H4 (cell line): ENCODE measurements at regions not wholly inside any gene's neighbourhood (a gene's known extent, or its start where the extent isn't known, plus 50 kb on each side); places are given as distances from the start of the nearest gene placed in this dataset.
A peak's percentile ranks its signal among the peaks of the same experiment; 100 is the strongest.

ENCODE experiments used
- DNase-seq: peaks from one replicate; pipeline ENCODE4 v3.0.0-alpha.2; 2015; ENCODE audit warnings: low spot score

- DNase-seq, result no peak
Measured at GRCh38 chr4:62899646-62900364, 1509.4 kb downstream of the TECRL start.

- no peak for DNase-seq
Measured at GRCh38 chr4:62898115-62898514, 1511.1 kb downstream of the TECRL start.

- DNase-seq, result no peak
Measured at GRCh38 chr4:62896721-62897120, 1512.5 kb downstream of the TECRL start.

GRCh38 chr4:62881901-62882300 is 1527.3 kb downstream of the TECRL start:
- peak; percentile 7 for DNase-seq

- no peak for DNase-seq
Measured at GRCh38 chr4:62881210-62881609, 1528.0 kb downstream of the TECRL start.

- no peak for DNase-seq
Measured at GRCh38 chr4:62872856-62873255, 1536.4 kb downstream of the TECRL start.

- DNase-seq, result peak; percentile 5
Measured at GRCh38 chr4:62871078-62871477, 1538.2 kb downstream of the TECRL start.

- DNase-seq, result no peak
Measured at GRCh38 chr4:62870451-62870850, 1538.8 kb downstream of the TECRL start.

- no peak for DNase-seq
Measured at GRCh38 chr4:62865261-62865660, 1544.0 kb downstream of the TECRL start.

GRCh38 chr4:62849696-62850095 is 1559.6 kb downstream of the TECRL start:
- no peak for DNase-seq

- no peak for DNase-seq
Measured at GRCh38 chr4:62835631-62836030, 1573.6 kb downstream of the TECRL start.

- DNase-seq, result no peak
Measured at GRCh38 chr4:62822306-62822705, 1586.9 kb downstream of the TECRL start.

GRCh38 chr4:62816566-62816965 is 1592.7 kb downstream of the TECRL start:
- DNase-seq, result no peak

- no peak for DNase-seq
Measured at GRCh38 chr4:62814510-62815047, 1594.7 kb downstream of the TECRL start.

GRCh38 chr4:62806816-62807215 is 1602.4 kb downstream of the TECRL start:
- no peak for DNase-seq

- no peak for DNase-seq
Measured at GRCh38 chr4:62804075-62804474, 1603.9 kb downstream of the ADGRL3 start.

- no peak for DNase-seq
Measured at GRCh38 chr4:62797221-62797620, 1597.1 kb downstream of the ADGRL3 start.

GRCh38 chr4:62791386-62791785 is 1591.3 kb downstream of the ADGRL3 start:
- DNase-seq, result no peak

GRCh38 chr4:62771983-62772557 is 1571.9 kb downstream of the ADGRL3 start:
- no peak for DNase-seq

GRCh38 chr4:62740296-62740695 is 1540.2 kb downstream of the ADGRL3 start:
- no peak for DNase-seq

GRCh38 chr4:62717154-62717553 is 1517.0 kb downstream of the ADGRL3 start:
- no peak for DNase-seq

GRCh38 chr4:62711575-62711974 is 1511.4 kb downstream of the ADGRL3 start:
- DNase-seq, result no peak

- DNase-seq, result peak; percentile 16
Measured at GRCh38 chr4:62709618-62710252, 1509.6 kb downstream of the ADGRL3 start.
